ENCODE measurements at regions not wholly inside any gene's neighbourhood (a gene's known extent, or its start where the extent isn't known, plus 50 kb on each side); places are given as distances from the start of the nearest gene placed in this dataset.

GRCh38 chrX:42398967-42399631 is 378.9 kb downstream of the PPP1R2C start:
- H3K27me3 Mint-ChIP-seq (ENCODE audit: low read depth): no peaks in the 10 kb centered on the region
- ChIA-PET CTCF (no interaction called here), POLR2A (no interaction called here)
- no peak overlapping the region for H3K27ac Mint-ChIP-seq
- peaks cover 13% of the 10 kb centered on the region for H3K9me3 Mint-ChIP-seq
- no peaks in the 10 kb centered on the region for H3K36me3 Mint-ChIP-seq
- H3K4me1 Mint-ChIP-seq: peaks cover 3% of the 10 kb centered on the region; the same call in 1 of the 2 replicates
- DNase-seq (ENCODE audit: low spot score) (no peak), ATAC-seq (no peak)
- H3K4me3 Mint-ChIP-seq: no peak overlapping the region
- no peak for TF ChIP-seq E2F5 (CRISPR knock-in tag; IDR thresholded peaks at IDR 0.05)

GRCh38 chrX:42396136-42396535 is 381.8 kb downstream of the PPP1R2C start:
- ChIA-PET POLR2A (no interaction called here), CTCF (no interaction called here)
- no peak for TF ChIP-seq IRF1 (CRISPR knock-in tag; IDR thresholded peaks at IDR 0.05)
- TF ChIP-seq USF2 (CRISPR knock-in tag; IDR thresholded peaks at IDR 0.05): no peak
- no peak for TF ChIP-seq FOXP1 (CRISPR knock-in tag; IDR thresholded peaks at IDR 0.05; ENCODE audit: borderline replicate concordance)
- TF ChIP-seq NR1H2 (CRISPR knock-in tag; IDR thresholded peaks at IDR 0.05): no peak
- no peak for TF ChIP-seq PREB (CRISPR knock-in tag; IDR thresholded peaks at IDR 0.05; ENCODE audit: borderline replicate concordance)
- TF ChIP-seq ATF3 (CRISPR knock-in tag; conservative IDR thresholded peaks at IDR 0.05): no peak
- TF ChIP-seq GRHL2 (CRISPR knock-in tag; IDR thresholded peaks at IDR 0.05; ENCODE audit: insufficient replicate concordance, severe bottlenecking): no peak
- TF ChIP-seq TCF7 (CRISPR knock-in tag; IDR thresholded peaks at IDR 0.05; ENCODE audit: low read depth): no peak
- no peak for TF ChIP-seq MYBL2 (CRISPR knock-in tag; IDR thresholded peaks at IDR 0.05)
- TF ChIP-seq ELF4 (CRISPR knock-in tag; IDR thresholded peaks at IDR 0.05; ENCODE audit: low read depth): no peak
- no peak for TF ChIP-seq TEAD1 (CRISPR knock-in tag; IDR thresholded peaks at IDR 0.05)
- TF ChIP-seq SMAD4 (CRISPR knock-in tag; IDR thresholded peaks at IDR 0.05): no peak
- TF ChIP-seq ZNF671 (CRISPR knock-in tag; IDR thresholded peaks at IDR 0.05): no peak

GRCh38 chrX:42392846-42393245 is 385.1 kb downstream of the PPP1R2C start:
- POLR2A ChIA-PET: no interaction called here
- H3K36me3 Mint-ChIP-seq: no peaks in the 10 kb centered on the region
- peaks cover 13% of the 10 kb centered on the region for H3K9me3 Mint-ChIP-seq
- H3K27me3 Mint-ChIP-seq (ENCODE audit: low read depth): no peaks in the 10 kb centered on the region
- H3K27ac Mint-ChIP-seq: no peak overlapping the region
- no peak for TF ChIP-seq ERG (CRISPR knock-in tag; IDR thresholded peaks at IDR 0.05)
- no peak for TF ChIP-seq ATF6 (CRISPR knock-in tag; IDR thresholded peaks at IDR 0.05)
- no peak for TF ChIP-seq E2F5 (CRISPR knock-in tag; IDR thresholded peaks at IDR 0.05)
- TF ChIP-seq ZNF232 (CRISPR knock-in tag; IDR thresholded peaks at IDR 0.05): no peak
- TF ChIP-seq PREB (CRISPR knock-in tag; IDR thresholded peaks at IDR 0.05; ENCODE audit: borderline replicate concordance): no peak
- TF ChIP-seq ZNF671 (CRISPR knock-in tag; IDR thresholded peaks at IDR 0.05): no peak
- TF ChIP-seq ELF4 (CRISPR knock-in tag; IDR thresholded peaks at IDR 0.05; ENCODE audit: low read depth): no peak
- CTCF ChIA-PET: no interaction called here
- ATAC-seq (no peak), DNase-seq (ENCODE audit: low spot score) (no peak)
- no peak overlapping the region for H3K4me3 Mint-ChIP-seq
- no peaks in the 10 kb centered on the region for H3K4me1 Mint-ChIP-seq

More at GRCh38 chrX:42396136-42396535, 381.8 kb downstream of the PPP1R2C start:
- Mint-ChIP-seq H3K4me3 (no peak overlapping the region), H3K27me3 (ENCODE audit: low read depth) (no peaks in the 10 kb centered on the region), H3K36me3 (no peaks in the 10 kb centered on the region), H3K9me3 (peaks cover 13% of the 10 kb centered on the region), H3K27ac (no peak overlapping the region), H3K4me1 (peaks cover 3% of the 10 kb centered on the region; the same call in 1 of the 2 replicates)
- DNase-seq (ENCODE audit: low spot score) (no peak), ATAC-seq (no peak)

Measured in WTC11 (cell line).